Activated effector memory CD4-positive, alpha-beta T cell treated with Interleukin-2 at 50 U/mL for 16 hours (primary cell): ENCODE measurements at regions not wholly inside any gene's neighbourhood (a gene's known extent, or its start where the extent isn't known, plus 50 kb on each side); places are given as distances from the start of the nearest gene placed in this dataset.
"Not testable (repeated sequence)": the region's sequence is repeated elsewhere in the genome, so short reads cannot be mapped to it uniquely, and the experiment has no call there.

Experiments
- DNase-seq: peaks from one replicate; pipeline ENCODE4 v3.0.0-alpha.2; 2020

GRCh38 chr4:53863736-53864365, 200.6 kb downstream of the CHIC2 start:
- DNase-seq: no peak

- DNase-seq: no peak
Observed at GRCh38 chr4:53863158-53863557, 201.2 kb downstream of the CHIC2 start.

GRCh38 chr4:53861856-53862610, 202.4 kb downstream of the CHIC2 start:
- DNase-seq: no peak

GRCh38 chr4:53859305-53859704, 205.1 kb downstream of the CHIC2 start:
- DNase-seq: no peak

- no peak for DNase-seq
Observed at GRCh38 chr4:53858744-53859143, 205.7 kb downstream of the CHIC2 start.

- no peak for DNase-seq
Observed at GRCh38 chr4:53855581-53856250, 208.7 kb downstream of the CHIC2 start.

- no peak for DNase-seq
Observed at GRCh38 chr4:53854991-53855568, 209.3 kb downstream of the CHIC2 start.

GRCh38 chr4:53852343-53852742, 212.1 kb downstream of the CHIC2 start:
- DNase-seq: no peak

- no peak for DNase-seq
Observed at GRCh38 chr4:53847965-53848364, 216.4 kb downstream of the CHIC2 start.

GRCh38 chr4:53844551-53844950, 219.9 kb downstream of the CHIC2 start:
- DNase-seq: no peak

GRCh38 chr4:53844133-53844532, 220.3 kb downstream of the CHIC2 start:
- DNase-seq: no peak

- DNase-seq: no peak
Observed at GRCh38 chr4:53841711-53842110, 222.7 kb downstream of the CHIC2 start.

GRCh38 chr4:53840643-53841042, 223.8 kb downstream of the CHIC2 start:
- no peak for DNase-seq

GRCh38 chr4:53833302-53834003, 231.0 kb downstream of the CHIC2 start:
- DNase-seq: not testable (repeated sequence)

GRCh38 chr4:53832549-53832948, 231.9 kb downstream of the CHIC2 start:
- no peak for DNase-seq

GRCh38 chr4:53830511-53830910, 233.9 kb downstream of the CHIC2 start:
- no peak for DNase-seq

GRCh38 chr4:53821179-53821851, 230.0 kb upstream of the LNX1 start:
- DNase-seq: no peak

- DNase-seq: no peak
Observed at GRCh38 chr4:53818104-53818503, 226.8 kb upstream of the LNX1 start.

- no peak for DNase-seq
Observed at GRCh38 chr4:53816561-53816960, 225.3 kb upstream of the LNX1 start.

- DNase-seq: no peak
Observed at GRCh38 chr4:53815281-53815680, 224.0 kb upstream of the LNX1 start.

- DNase-seq: no peak
Observed at GRCh38 chr4:53813998-53814397, 222.7 kb upstream of the LNX1 start.

- no peak for DNase-seq
Observed at GRCh38 chr4:53810643-53811042, 219.4 kb upstream of the LNX1 start.

- no peak for DNase-seq
Observed at GRCh38 chr4:53809816-53810215, 218.5 kb upstream of the LNX1 start.
